ENCODE measurements at regions not wholly inside any gene's neighbourhood (a gene's known extent, or its start where the extent isn't known, plus 50 kb on each side); places are given as distances from the start of the nearest gene placed in this dataset.

DNA sequence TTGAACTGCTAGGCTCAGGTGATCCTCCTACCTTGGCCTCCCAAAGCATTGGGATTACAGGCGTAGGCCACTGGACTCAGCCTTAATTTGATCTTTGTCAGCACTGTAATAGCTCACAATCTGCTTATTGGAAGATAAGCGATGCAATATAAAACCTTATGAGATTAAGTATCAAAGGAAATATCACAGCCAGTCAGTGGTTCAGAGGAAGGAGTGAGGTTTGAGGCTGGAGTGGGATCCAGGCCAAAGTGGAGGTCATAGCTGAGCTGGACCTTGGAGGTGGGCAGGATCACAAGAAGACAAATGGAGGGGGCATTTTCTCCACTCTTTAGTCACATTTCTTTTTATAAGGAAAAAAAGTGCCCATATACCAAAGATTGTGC lies 228.5 kb downstream of the RHOU start:
- Histone ChIP-seq H3K27ac (no peak overlapping the region), H3K36me3 (ENCODE audit: insufficient read depth) (no peaks in the 10 kb centered on the region)

DNA sequence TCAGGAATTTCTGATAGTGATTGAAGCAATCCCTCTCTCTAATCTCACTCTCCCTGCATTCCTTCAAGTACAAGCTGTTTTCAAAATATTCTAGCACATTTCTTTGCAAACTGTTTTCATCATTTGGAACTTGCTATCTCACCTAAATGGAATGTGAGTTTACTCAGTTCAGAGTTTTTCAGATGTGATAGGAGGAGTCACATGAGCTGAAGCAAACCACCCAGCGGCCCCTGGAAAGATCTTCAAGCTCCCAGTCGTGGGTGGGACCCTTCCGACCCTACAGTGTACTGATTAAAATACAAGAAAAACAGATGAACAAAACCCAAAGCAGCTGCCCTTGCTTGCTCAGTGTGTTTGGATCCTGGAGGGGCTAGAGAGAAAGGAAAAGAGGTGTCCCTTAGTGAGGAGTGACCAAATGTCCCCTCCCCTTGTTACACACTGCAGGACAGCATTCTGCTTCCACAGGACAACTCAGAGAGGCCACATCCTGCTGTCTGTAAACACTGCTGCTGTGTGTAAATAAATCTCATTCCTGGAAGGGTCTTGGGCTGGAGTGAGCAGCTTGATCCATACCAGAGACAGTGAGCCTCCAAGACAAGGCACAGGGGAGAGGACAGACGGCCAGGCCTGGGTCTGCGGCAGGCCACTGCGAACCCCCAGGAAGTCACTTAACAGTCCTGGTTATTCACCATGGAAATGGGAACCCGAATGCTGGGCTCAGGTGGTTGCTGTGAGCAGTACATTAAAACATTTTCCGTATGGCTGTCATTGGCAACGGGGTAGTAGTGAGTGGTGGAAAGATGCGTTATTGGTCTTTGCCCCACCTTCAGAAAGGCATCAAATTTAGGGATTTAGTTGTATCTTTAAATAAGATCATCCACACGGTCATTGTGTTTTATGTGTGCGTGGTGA lies 229.2 kb downstream of the RHOU start:
- Histone ChIP-seq H3K4me3 (IDR thresholded peaks at IDR 0.05; ENCODE audit: insufficient read depth, low read depth, low read length) (no peak overlapping the region), H3K4me1 (ENCODE audit: low read depth, poor library complexity, severe bottlenecking) (no peaks in the 10 kb centered on the region), H3K36me3 (ENCODE audit: insufficient read depth) (no peaks in the 10 kb centered on the region), H3K27me3 (ENCODE audit: insufficient read depth, low read depth) (no peaks in the 10 kb centered on the region), H3K4me2 (no peak overlapping the region), H3K79me2 (ENCODE audit: insufficient read depth, low read depth) (no peaks in the 10 kb centered on the region), H4K20me1 (ENCODE audit: insufficient read depth) (no peaks in the 10 kb centered on the region), H3K9ac (no peak overlapping the region), H3K27ac (no peak overlapping the region), H2AFZ (ENCODE audit: low read depth) (no peak overlapping the region)
- TF ChIP-seq, protein P1, sequence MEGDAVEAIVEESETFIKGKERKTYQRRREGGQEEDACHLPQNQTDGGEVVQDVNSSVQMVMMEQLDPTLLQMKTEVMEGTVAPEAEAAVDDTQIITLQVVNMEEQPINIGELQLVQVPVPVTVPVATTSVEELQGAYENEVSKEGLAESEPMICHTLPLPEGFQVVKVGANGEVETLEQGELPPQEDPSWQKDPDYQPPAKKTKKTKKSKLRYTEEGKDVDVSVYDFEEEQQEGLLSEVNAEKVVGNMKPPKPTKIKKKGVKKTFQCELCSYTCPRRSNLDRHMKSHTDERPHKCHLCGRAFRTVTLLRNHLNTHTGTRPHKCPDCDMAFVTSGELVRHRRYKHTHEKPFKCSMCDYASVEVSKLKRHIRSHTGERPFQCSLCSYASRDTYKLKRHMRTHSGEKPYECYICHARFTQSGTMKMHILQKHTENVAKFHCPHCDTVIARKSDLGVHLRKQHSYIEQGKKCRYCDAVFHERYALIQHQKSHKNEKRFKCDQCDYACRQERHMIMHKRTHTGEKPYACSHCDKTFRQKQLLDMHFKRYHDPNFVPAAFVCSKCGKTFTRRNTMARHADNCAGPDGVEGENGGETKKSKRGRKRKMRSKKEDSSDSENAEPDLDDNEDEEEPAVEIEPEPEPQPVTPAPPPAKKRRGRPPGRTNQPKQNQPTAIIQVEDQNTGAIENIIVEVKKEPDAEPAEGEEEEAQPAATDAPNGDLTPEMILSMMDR (conservative IDR thresholded peaks at IDR 0.05; ENCODE audit: low read depth, low read length): no peak

More for the DNA sequence above, 228.5 kb downstream of the RHOU start:
- H2AFZ ChIP-seq (ENCODE audit: low read depth): no peak overlapping the region
- H3K4me2 ChIP-seq: no peak overlapping the region
- H3K4me1 ChIP-seq (ENCODE audit: low read depth, poor library complexity, severe bottlenecking): no peaks in the 10 kb centered on the region
- no peaks in the 10 kb centered on the region for H4K20me1 ChIP-seq (ENCODE audit: insufficient read depth)
- H3K27me3 ChIP-seq (ENCODE audit: insufficient read depth, low read depth): no peaks in the 10 kb centered on the region
- H3K4me3 ChIP-seq (IDR thresholded peaks at IDR 0.05; ENCODE audit: insufficient read depth, low read depth, low read length): no peak overlapping the region
- H3K9ac ChIP-seq: no peak overlapping the region
- TF ChIP-seq, protein P1 (conservative IDR thresholded peaks at IDR 0.05; ENCODE audit: low read depth, low read length): no peak
- H3K79me2 ChIP-seq (ENCODE audit: insufficient read depth, low read depth): no peaks in the 10 kb centered on the region

DNA sequence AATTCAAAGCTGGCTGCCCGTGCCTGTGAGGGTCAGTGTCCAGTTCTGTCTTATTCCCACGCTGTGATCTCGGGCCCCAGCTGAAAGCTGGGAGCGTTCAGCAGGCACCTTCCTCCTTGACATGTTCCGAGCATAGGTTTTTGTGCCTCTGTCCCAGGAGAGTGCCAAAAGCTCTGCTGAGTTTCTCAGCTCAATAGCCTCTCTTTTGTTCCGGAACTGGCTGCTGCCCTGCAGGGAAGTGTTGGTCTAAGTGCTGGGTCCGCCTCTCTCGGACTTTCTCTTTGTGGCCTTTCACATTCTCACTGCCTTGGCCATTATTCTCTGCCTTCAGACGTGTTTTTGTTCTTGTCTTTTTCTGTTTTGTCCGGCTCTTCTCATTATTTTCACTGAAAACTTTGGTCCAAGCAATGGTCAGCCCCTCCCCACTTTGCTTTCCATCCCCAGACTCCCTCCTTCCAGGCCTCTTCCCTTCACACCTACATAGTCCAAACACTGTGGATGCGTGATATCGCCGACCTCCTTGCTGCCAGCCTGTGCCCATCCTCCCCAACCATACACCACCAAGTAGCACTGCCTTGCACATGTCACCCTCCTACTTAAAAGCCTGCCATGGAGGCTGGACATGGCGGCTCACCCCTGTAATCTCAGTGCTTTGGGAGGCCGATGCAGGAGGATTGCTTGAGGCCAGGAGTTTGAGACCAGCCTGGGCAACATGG lies 233.8 kb downstream of the RHOU start:
- TF ChIP-seq, protein P1 (conservative IDR thresholded peaks at IDR 0.05; ENCODE audit: low read depth, low read length): no peak
- Histone ChIP-seq H2AFZ (ENCODE audit: low read depth) (no peak overlapping the region), H4K20me1 (ENCODE audit: insufficient read depth) (no peaks in the 10 kb centered on the region)

DNA sequence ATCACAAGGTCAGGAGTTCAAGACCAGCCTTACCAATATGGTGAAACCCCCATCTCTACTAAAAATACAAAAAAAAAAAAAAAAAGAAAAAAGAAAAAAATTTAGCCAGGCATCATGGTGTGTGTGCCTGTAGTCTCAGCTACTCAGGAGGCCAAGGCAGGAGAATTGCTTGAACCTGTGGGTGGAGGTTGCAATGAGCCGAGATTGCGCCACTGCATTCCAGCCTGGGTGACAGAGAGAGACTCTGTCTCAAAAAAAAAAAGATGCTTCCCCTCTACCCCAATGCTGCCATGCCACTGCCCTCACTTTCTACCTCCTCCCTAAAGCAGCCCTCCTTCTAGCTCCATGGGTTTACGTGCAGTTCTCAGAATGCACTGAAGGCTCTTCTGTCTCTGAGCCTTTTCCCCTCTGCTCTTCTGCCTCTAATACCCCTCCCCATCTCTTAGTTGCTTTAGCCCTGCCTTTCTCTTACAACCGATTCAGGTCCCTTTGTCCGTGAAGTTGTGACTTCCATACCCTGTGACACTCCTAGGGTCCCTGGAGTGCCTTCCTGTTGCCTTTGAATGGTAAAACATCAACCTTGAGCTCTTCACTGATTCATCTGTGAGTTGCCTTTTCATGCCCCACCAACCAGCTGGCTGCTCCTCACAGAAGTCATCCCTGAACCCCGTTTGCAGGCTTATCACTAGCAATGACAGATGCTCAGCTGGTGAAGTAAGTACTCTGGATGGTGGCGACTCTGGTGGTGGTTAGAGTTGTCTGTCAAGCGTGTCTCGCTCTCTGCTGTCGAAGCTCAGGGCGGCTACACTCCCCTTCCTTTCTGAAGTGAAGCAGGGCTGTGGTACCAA lies 234.9 kb downstream of the RHOU start:
- H3K9ac ChIP-seq: no peak overlapping the region
- no peak overlapping the region for H3K27ac ChIP-seq
- no peak overlapping the region for H3K4me2 ChIP-seq
- TF ChIP-seq, protein P1 (conservative IDR thresholded peaks at IDR 0.05; ENCODE audit: low read depth, low read length): no peak
- no peaks in the 10 kb centered on the region for H3K4me1 ChIP-seq (ENCODE audit: low read depth, poor library complexity, severe bottlenecking)
- no peaks in the 10 kb centered on the region for H3K79me2 ChIP-seq (ENCODE audit: insufficient read depth, low read depth)
- no peaks in the 10 kb centered on the region for H3K27me3 ChIP-seq (ENCODE audit: insufficient read depth, low read depth)
- H4K20me1 ChIP-seq (ENCODE audit: insufficient read depth): no peaks in the 10 kb centered on the region
- no peak overlapping the region for H3K4me3 ChIP-seq (IDR thresholded peaks at IDR 0.05; ENCODE audit: insufficient read depth, low read depth, low read length)
- no peaks in the 10 kb centered on the region for H3K36me3 ChIP-seq (ENCODE audit: insufficient read depth)
- no peak overlapping the region for H2AFZ ChIP-seq (ENCODE audit: low read depth)

More for the DNA sequence above, 233.8 kb downstream of the RHOU start:
- H3K79me2 ChIP-seq (ENCODE audit: insufficient read depth, low read depth): no peaks in the 10 kb centered on the region
- no peak overlapping the region for H3K4me2 ChIP-seq
- no peak overlapping the region for H3K27ac ChIP-seq
- H3K4me3 ChIP-seq (IDR thresholded peaks at IDR 0.05; ENCODE audit: insufficient read depth, low read depth, low read length): no peak overlapping the region
- no peaks in the 10 kb centered on the region for H3K4me1 ChIP-seq (ENCODE audit: low read depth, poor library complexity, severe bottlenecking)
- no peaks in the 10 kb centered on the region for H3K27me3 ChIP-seq (ENCODE audit: insufficient read depth, low read depth)
- H3K36me3 ChIP-seq (ENCODE audit: insufficient read depth): no peaks in the 10 kb centered on the region
- H3K9ac ChIP-seq: no peak overlapping the region
